Epithelial cell of proximal tubule (primary cell): ENCODE measurements at regions not wholly inside any gene's neighbourhood (a gene's known extent, or its start where the extent isn't known, plus 50 kb on each side); places are given as distances from the start of the nearest gene placed in this dataset.
"Not testable (repeated sequence)": the region's sequence is repeated elsewhere in the genome, so short reads cannot be mapped to it uniquely, and the experiment has no call there.

ENCODE experiments used
- DNase-seq: peaks from one replicate; pipeline ENCODE4 v3.0.0-alpha.2; 2011; ENCODE audit warnings: low read depth
- H3K4me3 ChIP-seq: 2 replicates; pipeline ENCODE4 v1.5.1; 2011; ENCODE audit warnings: low read depth, mild to moderate bottlenecking, low read length
- CTCF ChIP-seq: conservative IDR thresholded peaks from 2 replicates; pipeline ENCODE4 v1.5.1; 2012; ENCODE audit warnings: low read depth, mild to moderate bottlenecking, low read length

- no peak for TF ChIP-seq CTCF
- DNase-seq = no peak
- H3K4me3 ChIP-seq = no peak overlapping the region
Observed at GRCh38 chr13:111434578-111435159, 114.2 kb downstream of the TEX29 start.

DNA sequence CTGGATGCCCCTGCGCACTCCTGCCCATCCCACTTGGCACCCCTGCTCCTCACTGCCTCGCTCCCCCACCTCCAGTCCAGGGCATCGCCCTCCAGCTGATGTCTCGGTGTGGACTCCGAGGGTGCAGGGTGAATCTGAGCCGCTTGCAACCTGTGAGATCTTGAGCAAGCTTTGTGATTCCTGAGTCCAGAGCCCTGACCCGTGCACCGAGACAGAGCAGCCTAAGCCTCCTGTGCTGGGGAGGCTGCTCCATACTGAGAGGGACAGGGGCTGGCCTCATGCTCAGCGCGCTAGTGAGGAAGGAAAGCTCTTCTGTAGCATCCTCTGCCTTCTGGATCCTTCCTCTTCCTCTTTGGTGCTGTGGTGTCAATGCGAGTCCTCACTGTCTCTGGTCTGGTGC is 116.0 kb downstream of the TEX29 start:
- TF ChIP-seq CTCF = no peak
- DNase-seq = no peak
- H3K4me3 ChIP-seq = no peak overlapping the region

DNA sequence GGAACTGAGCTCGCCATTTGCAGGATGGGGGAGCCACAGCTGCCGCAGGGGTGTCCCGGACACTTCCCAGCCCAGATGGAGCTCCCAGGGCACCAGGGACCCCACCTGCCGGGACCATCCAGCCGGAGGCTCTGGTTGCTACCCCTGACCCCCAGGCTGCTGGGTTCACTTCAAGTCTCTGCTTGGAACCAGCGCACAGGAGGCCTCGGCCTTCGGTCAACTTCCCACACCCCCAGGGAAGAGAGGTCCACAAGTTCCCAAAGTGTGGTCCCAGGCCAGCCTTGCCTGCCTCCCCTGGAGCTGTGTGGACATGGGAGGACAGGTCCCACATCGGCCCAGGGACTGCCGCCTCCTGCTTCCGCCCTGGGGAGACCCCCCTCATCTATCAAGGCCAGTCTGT is 117.0 kb downstream of the TEX29 start:
- DNase-seq = no peak
- no peak overlapping the region for H3K4me3 ChIP-seq
- TF ChIP-seq CTCF = no peak

- DNase-seq = no peak
- no peak for TF ChIP-seq CTCF
- no peak overlapping the region for H3K4me3 ChIP-seq
Observed at GRCh38 chr13:111437856-111438547, 117.6 kb downstream of the TEX29 start.

- not testable (repeated sequence) for DNase-seq
Observed at GRCh38 chr13:111440492-111440891, 120.0 kb downstream of the TEX29 start.

GRCh38 chr13:111443981-111444380 is 123.5 kb downstream of the TEX29 start:
- no peak overlapping the region for H3K4me3 ChIP-seq
- no peak for DNase-seq
- no peak for TF ChIP-seq CTCF

More at GRCh38 chr13:111440492-111440891, 120.0 kb downstream of the TEX29 start:
- H3K4me3 ChIP-seq = not testable (repeated sequence)

DNA sequence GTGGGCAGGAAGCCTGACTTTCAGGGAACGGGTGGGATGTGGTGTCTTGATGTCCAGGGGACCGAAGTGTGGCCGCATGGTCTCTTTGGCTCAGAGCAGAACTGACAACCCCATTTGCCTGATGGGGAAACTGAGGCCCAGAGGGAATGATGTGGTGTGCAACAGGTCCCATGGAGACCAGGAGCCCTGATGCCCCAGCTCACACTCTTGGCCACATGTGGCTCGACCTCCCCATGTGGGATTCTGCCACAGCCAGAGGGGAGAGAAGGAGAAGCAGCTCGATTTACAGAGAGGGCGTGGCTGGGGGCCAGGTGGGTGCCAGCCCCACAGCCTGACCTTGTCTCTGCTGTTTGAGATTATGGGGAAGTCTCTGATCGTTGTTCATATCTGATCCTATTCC is 128.1 kb downstream of the TEX29 start:
- no peak for DNase-seq
- no peak for TF ChIP-seq CTCF
- no peak overlapping the region for H3K4me3 ChIP-seq
